Fibroblast of lung (primary cell): ENCODE measurements at regions not wholly inside any gene's neighbourhood (a gene's known extent, or its start where the extent isn't known, plus 50 kb on each side); places are given as distances from the start of the nearest gene placed in this dataset.

Experiments used
- DNase-seq, 2 donors: peaks; one replicate each; pipeline versions ENCODE4 v3.0.0 to v3.0.0-alpha.2; 2010; ENCODE audit warnings: low read depth in 2 of 2
- H2AFZ ChIP-seq: 2 replicates; pipeline ENCODE4 v1.5.1; 2012; ENCODE audit warnings: low read length, control low read depth, inconsistent platforms
- H3K27ac ChIP-seq: 2 replicates; pipeline ENCODE4 v1.5.1; 2011; ENCODE audit warnings: low read length, control low read depth; ENCODE audit not compliant: insufficient read depth
- H3K27me3 ChIP-seq: 2 replicates; pipeline ENCODE4 v1.5.1; 2011; ENCODE audit warnings: mild to moderate bottlenecking, low read length; ENCODE audit not compliant: control insufficient read depth, insufficient read depth
- H3K36me3 ChIP-seq: 2 replicates; pipeline ENCODE4 v1.5.1; 2011; ENCODE audit warnings: low read length; ENCODE audit not compliant: control insufficient read depth, insufficient read depth
- H3K4me1 ChIP-seq: 2 replicates; pipeline ENCODE4 v1.5.1; 2011; ENCODE audit warnings: low read length; ENCODE audit not compliant: control insufficient read depth, insufficient read depth; ENCODE audit errors: extremely low read depth
- H3K4me2 ChIP-seq: 2 replicates; pipeline ENCODE4 v1.5.1; 2011; ENCODE audit warnings: low read length, control low read depth; ENCODE audit not compliant: insufficient read depth; ENCODE audit errors: extremely low read depth
- H3K4me3 ChIP-seq, 4 experiments: fragments of 200-600 bp in 1 of 4; sonication (generic) in 1 of 4; replicated peaks in 1 of 4; 2 replicates each; pipeline ENCODE4 v1.5.1; 2011 to 2016; ENCODE audit warnings: low read length in 4 of 4, low read depth in 3 of 4, mild to moderate bottlenecking in 3 of 4, control low read depth in 2 of 4, inconsistent platforms in 1 of 4, mixed read lengths in 1 of 4; ENCODE audit not compliant: insufficient read depth in 1 of 4; ENCODE audit errors: control extremely low read depth in 1 of 4
- H3K79me2 ChIP-seq: 2 replicates; pipeline ENCODE4 v1.5.1; 2012; ENCODE audit warnings: mild to moderate bottlenecking, low read length, inconsistent platforms; ENCODE audit not compliant: control insufficient read depth, insufficient read depth
- H3K9ac ChIP-seq: 2 replicates; pipeline ENCODE4 v1.5.1; 2011; ENCODE audit warnings: mild to moderate bottlenecking, low read length, control low read depth; ENCODE audit not compliant: insufficient read depth
- H3K9me3 ChIP-seq: 2 replicates; pipeline ENCODE4 v1.5.1; 2012; ENCODE audit warnings: low read depth, low read length; ENCODE audit not compliant: control insufficient read depth, insufficient read depth
- H4K20me1 ChIP-seq: 2 replicates; pipeline ENCODE4 v1.5.1; 2011; ENCODE audit warnings: low read length; ENCODE audit not compliant: control insufficient read depth, insufficient read depth; ENCODE audit errors: extremely low read depth
- EZH2 ChIP-seq: IDR thresholded peaks from 2 replicates; pipeline ENCODE4 v1.5.1; 2012; ENCODE audit warnings: low read length, control low read depth, mild to moderate bottlenecking; ENCODE audit errors: missing control alignments
- TF ChIP-seq, protein P1 (sequence below), 2 donors: IDR thresholded peaks in 1 of 2; conservative IDR thresholded peaks in 1 of 2; 1 replicate in 1 of 2; 2 replicates in 1 of 2; pipeline ENCODE4 v1.5.1; 2011 to 2012; ENCODE audit warnings: low read length in 2 of 2, control low read depth in 1 of 2, inconsistent platforms in 1 of 2, low read depth in 1 of 2, mild to moderate bottlenecking in 1 of 2

DNA sequence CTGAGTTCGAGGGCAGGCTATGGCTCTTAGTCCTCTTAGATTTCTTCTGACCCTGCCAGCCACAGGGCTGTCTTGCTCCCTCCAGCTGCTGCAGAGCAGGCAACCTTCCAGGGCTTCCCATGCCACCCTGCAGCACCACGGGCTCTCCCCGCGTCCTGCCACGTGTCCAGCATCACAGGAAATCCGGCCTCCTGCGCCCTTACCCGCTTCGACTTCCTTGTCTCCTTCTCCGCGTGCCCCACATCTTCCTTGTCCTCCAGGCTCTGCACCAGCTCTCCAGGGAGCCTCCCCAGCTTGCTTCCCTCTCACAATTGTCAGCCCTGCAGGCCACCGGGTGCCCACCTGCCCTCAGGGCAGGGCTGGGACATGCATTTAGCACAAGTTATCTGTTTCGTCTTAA lies 253.5 kb downstream of the DCDC2C start:
- no peak for DNase-seq
- Histone ChIP-seq H2AFZ (no peak overlapping the region), H3K36me3 (no peaks in the 10 kb centered on the region), H3K4me2 (no peak overlapping the region), H3K4me3 (no peak overlapping the region), H3K9ac (no peak overlapping the region), H3K4me1 (no peaks in the 10 kb centered on the region), H3K79me2 (no peaks in the 10 kb centered on the region), H3K27me3 (no peaks in the 10 kb centered on the region), H3K27ac (no peak overlapping the region), H4K20me1 (no peaks in the 10 kb centered on the region), H3K9me3 (no peaks in the 10 kb centered on the region)
- TF ChIP-seq, protein P1, sequence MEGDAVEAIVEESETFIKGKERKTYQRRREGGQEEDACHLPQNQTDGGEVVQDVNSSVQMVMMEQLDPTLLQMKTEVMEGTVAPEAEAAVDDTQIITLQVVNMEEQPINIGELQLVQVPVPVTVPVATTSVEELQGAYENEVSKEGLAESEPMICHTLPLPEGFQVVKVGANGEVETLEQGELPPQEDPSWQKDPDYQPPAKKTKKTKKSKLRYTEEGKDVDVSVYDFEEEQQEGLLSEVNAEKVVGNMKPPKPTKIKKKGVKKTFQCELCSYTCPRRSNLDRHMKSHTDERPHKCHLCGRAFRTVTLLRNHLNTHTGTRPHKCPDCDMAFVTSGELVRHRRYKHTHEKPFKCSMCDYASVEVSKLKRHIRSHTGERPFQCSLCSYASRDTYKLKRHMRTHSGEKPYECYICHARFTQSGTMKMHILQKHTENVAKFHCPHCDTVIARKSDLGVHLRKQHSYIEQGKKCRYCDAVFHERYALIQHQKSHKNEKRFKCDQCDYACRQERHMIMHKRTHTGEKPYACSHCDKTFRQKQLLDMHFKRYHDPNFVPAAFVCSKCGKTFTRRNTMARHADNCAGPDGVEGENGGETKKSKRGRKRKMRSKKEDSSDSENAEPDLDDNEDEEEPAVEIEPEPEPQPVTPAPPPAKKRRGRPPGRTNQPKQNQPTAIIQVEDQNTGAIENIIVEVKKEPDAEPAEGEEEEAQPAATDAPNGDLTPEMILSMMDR (conservative IDR thresholded peaks at IDR 0.05 in 1 of 2, IDR thresholded peaks at IDR 0.05 in 1 of 2; ENCODE audit: low read depth in 1 of 2, low read length in 2 of 2): no peak
- TF ChIP-seq EZH2: no peak

DNA sequence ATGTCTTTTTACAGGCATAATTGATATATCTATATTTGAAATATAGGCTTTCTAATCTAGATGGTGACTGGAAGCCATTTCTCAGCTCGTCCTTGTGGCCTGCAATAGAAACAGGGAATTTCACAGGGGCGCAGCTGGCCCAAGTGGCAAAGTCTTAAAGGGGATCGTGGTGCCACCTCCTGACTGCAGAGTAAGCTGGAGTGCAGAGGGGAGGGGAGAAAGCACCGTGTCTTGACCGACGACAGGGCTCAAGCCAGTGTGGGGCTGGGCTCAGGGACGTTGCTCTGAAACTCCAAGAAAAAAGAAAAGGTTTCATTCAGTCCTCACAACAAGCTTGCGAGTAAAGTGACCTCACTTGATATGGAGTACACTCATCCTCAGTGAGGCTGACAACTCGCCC lies 255.1 kb downstream of the DCDC2C start:
- H3K79me2 ChIP-seq: no peaks in the 10 kb centered on the region
- H2AFZ ChIP-seq: no peak overlapping the region
- H3K27me3 ChIP-seq: no peaks in the 10 kb centered on the region
- no peak overlapping the region for H3K4me3 ChIP-seq
- H3K4me2 ChIP-seq: no peak overlapping the region
- no peaks in the 10 kb centered on the region for H3K9me3 ChIP-seq
- no peaks in the 10 kb centered on the region for H3K36me3 ChIP-seq
- DNase-seq: no peak
- H4K20me1 ChIP-seq: no peaks in the 10 kb centered on the region
- TF ChIP-seq, protein P1 (conservative IDR thresholded peaks at IDR 0.05 in 1 of 2, IDR thresholded peaks at IDR 0.05 in 1 of 2; ENCODE audit: low read depth in 1 of 2, low read length in 2 of 2): no peak
- TF ChIP-seq EZH2: no peak
- H3K27ac ChIP-seq: no peak overlapping the region
- no peaks in the 10 kb centered on the region for H3K4me1 ChIP-seq
- H3K9ac ChIP-seq: no peak overlapping the region

DNA sequence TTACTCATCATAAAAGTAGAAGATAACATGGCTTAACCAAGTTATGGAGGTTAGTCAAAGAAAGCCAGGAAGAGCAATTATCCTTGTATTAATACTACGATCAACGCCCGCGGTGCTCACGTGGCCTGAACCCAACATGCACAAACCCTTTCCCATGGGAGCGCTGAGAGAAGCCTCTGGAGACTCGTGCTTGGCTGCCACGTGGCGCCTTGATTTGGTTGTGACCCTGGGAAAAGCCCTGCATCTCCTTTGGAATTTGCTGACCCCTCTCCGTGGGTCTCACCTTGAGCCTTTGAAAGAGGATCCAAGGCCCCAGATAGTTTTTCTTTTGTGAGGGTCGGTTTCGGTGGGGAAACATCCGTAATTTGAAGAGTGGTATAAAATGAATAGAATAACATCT lies 255.6 kb downstream of the DCDC2C start:
- Histone ChIP-seq H3K4me1 (no peaks in the 10 kb centered on the region), H3K4me2 (no peak overlapping the region), H3K9ac (no peak overlapping the region), H4K20me1 (no peaks in the 10 kb centered on the region), H3K27ac (no peak overlapping the region), H3K4me3 (no peak overlapping the region), H3K9me3 (no peaks in the 10 kb centered on the region), H3K36me3 (no peaks in the 10 kb centered on the region), H3K27me3 (no peaks in the 10 kb centered on the region), H2AFZ (no peak overlapping the region), H3K79me2 (no peaks in the 10 kb centered on the region)
- DNase-seq: no peak
- TF ChIP-seq, protein P1 (conservative IDR thresholded peaks at IDR 0.05 in 1 of 2, IDR thresholded peaks at IDR 0.05 in 1 of 2; ENCODE audit: low read depth in 1 of 2, low read length in 2 of 2): no peak
- no peak for TF ChIP-seq EZH2
